HG03439 (cell line): ENCODE measurements at regions not wholly inside any gene's neighbourhood (a gene's known extent, or its start where the extent isn't known, plus 50 kb on each side); places are given as distances from the start of the nearest gene placed in this dataset.
"Not testable (repeated sequence)": the region's sequence is repeated elsewhere in the genome, so short reads cannot be mapped to it uniquely, and the experiment has no call there.

Source experiments
- ATAC-seq: cut with Tn5 transposase; IDR thresholded peaks from one replicate; pipeline ENCODE4 v1.9.1; 2021; ENCODE audit warnings: mild to moderate bottlenecking, moderate library complexity; ENCODE audit not compliant: unreplicated experiment

DNA sequence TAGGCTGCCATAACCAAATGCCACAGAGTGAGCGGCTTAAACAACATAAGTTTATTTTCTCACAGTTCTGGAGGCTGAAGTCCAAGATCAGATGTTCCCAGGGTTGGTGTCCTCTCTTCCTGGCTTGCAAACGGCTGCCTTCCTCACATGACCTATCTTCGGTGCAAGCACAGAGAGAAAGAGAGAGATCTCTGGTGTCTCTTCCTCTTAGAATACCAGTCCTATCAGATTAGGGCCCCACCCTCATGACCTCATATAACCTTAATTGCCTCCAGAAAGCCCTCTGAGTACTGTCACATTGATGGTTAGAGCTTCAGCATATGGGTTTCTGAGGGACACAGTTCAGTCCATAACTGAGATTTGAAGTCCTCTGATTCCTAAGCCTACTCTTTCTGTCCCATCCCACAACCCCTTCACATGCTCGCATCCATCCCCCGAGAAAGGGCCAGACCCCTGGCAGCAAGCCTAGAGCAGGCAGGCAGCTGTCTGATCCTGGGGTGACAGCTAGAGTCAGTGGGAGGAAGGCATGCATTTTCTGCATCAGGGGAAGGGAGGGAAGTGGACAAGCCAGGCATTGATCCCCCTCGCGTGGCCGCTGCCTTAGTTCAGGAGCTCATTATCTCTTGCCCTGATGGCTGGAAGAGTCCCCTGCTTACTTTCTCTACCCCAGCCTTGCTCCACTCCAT lies 114.1 kb downstream of the FAR1 start:
- ATAC-seq, result no peak

DNA sequence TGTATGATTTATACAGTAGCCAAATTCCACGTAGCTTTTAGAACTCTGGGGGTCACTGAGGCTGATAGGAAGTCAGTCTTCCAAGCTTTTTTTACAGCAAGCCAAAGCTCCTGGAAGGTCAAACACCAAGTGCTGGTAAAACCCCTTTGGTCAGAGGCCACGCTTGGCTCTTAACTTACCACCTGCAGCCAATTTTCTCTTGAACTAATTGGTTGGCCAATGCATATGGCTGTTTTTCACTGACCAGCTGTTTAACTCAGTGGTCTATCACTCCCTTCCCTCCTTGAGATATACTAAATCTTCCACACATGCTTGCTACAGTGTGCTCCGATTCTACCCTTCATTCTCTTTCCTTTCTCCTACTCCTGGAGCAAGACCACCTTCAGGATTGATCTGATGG lies 116.0 kb downstream of the FAR1 start:
- no peak for ATAC-seq

DNA sequence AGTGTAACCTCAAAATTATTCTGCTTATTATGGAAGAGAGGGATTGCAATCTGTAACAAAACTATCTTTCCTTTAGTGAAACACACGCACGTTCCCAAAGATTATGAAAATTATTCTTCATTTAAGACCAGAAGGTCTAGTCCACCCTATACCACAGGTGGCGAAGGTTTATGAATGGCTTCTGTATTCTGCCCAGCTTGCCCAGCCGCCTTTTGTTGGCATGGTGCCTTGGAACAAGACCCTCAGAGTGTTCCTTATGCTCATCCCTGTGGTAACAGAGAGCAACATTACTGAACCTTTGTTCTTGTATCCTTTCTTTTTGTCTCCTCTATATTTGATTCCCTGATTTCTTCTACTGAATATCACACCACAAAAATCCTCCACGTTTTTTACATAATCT lies 116.4 kb downstream of the FAR1 start:
- ATAC-seq, result no peak

DNA sequence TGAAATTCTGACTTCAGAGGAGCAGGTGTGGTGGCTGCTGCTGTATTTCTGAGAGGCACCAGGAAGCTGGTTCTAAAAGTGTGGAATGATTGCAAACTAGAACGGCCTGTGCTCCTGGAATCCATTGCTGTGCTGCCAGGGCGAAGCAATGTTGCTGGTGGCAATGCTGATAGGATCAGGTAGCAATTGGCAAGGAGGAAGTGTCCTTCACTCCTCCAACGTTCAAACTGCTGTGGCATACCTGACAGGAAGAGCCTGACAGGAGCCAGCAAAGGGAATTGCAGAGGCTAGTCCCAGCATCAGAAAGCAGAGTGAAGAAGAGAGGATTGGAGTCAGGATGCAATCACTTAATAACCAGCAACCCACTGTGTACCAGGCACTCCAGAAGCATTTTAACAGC lies 118.2 kb downstream of the FAR1 start:
- ATAC-seq, result no peak

DNA sequence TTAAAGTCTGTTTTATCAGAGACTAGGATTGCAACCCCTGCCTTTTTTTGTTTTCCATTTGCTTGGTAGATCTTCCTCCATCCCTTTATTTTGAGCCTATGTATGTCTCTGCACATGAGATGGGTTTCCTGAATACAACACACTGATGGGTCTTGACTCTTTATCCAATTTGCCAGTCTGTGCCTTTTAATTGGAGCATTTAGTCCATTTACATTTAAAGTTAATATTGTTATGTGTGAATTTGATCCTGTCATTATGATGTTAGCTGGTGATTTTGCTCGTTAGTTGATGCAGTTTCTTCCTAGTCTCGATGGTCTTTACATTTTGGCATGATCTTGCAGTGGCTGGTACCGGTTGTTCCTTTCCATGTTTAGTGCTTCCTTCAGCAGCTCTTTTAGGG lies 129.1 kb downstream of the FAR1 start:
- not testable (repeated sequence) for ATAC-seq

DNA sequence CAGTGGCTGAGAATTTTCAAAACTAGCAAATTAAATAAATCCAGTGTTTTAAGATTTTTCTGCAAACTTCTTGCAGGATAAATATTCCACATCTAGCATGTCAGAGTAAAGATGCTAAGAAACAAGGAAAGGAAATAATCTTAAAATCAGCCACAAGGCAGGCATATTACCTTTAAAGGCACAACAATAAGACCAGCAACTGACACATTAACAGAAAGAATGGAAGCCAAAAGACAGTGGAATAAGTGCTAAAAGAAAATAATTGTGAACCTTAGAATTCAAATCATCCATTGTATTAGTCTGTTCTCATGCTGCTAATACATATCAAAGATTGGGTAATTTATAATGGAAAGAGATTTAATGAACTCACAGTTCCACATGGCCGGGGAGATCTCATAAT lies 132.4 kb downstream of the FAR1 start:
- no peak for ATAC-seq

DNA sequence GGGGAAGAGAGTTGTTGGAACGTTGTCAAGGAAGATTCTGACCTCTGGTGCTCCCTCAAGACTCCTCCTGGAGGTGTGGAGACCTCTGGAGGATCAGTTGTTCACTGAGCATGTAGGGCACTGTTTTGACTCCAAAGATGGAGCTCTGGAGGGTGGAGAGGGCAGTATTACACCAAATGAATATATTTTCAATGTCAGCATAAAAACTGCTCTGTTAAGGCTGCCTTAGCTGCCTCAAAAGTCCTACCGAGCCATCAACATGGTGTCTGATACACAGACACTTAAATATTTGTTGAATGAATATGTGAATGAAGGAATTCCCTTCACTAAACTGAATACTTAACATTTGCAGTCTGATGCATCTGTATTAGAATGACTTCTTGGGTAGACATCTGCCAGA lies 144.2 kb upstream of the SPON1 start:
- ATAC-seq, result no peak

DNA sequence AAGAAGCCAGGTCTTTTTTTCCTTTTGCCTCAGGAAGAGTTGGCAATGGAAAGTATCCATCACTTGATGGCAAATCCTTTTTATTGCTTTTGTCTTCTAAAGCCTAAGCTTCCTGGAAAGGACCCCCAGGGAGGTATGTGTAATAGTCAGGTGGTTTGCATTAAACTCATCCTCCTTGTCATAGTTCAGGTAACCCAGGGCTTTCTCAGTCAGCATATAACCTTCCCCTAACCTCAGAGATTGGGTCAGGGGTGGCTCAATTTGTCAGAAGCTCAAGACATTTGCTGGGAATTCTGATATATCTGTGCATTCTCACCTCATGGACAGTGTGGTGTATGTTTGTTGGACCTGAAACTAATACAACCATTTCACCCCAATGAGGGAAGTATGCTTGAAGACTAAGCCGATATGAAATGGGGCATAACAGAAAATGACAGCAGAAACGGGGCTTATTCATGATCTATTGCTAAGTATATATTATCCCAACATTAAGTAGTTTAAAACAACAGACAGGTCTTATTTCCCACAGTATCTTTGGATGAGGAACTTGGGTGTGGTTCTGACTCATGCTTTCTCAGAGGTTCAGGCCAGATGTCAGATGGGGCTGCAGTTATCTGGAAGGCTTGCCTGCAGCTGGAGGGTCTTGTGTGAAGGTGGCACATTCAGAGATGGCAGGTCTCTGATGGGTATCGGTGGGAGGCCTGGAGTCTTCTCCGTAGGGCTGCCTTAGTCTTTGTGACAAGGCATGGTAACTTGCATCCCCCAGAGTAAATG lies 135.8 kb upstream of the SPON1 start:
- no peak for ATAC-seq

DNA sequence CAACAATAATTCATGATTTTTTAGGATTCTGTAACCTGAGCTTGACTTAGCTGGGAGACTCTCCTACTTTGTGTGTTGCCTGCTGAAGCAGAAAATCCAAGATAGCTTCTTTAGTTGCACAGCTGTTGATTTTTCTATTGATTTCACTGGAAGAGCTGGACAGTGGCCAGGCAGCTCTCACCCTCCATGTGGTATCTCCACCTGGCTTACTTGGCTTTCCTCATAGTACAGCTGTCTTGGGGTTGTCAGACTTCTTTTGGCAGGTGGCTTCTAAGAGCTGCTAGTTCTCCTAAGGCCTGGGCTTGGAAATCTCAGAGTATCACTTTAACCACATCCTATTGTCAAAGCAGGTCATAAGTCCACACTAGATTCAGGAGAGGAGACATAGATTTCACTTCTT lies 130.8 kb upstream of the SPON1 start:
- no peak for ATAC-seq

DNA sequence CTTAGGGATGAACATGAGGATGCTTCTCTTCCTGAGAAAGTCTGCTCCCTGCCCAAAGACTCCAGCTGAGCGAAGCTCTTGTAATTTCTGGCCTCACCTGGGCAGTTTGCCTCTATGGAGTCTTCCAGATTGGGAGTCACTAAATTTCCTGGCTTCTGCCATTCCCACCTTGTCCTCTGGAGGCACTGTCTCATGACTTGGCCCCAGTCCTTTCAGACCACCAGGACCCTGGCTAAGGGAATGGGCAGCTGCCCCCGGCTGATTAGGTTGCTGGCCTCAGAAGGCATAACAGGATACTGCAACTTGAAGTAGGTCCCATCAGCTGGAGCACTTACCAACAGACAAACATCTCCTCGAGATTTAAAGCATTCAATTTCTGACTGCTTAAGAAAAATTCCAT lies 128.1 kb upstream of the SPON1 start:
- no peak for ATAC-seq

DNA sequence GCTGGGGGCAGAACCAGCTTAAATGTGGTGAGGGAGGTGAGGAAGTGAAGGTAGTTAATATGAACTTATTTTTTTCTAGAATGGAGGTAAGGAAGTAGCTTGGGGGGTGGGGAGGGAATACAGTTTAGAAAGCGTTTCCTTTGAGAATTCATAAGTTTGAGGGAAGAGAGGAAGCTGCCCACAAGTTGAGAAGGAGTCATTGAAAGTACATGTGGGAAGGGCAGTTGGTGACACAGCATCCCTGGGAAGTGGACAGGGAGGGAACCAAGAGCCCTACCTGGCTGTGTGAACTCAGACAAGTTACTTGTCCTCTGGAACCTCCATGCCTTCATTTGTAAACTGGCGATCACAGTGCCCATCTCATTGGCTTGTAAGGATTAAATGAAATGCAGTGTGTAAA lies 125.9 kb upstream of the SPON1 start:
- no peak for ATAC-seq

DNA sequence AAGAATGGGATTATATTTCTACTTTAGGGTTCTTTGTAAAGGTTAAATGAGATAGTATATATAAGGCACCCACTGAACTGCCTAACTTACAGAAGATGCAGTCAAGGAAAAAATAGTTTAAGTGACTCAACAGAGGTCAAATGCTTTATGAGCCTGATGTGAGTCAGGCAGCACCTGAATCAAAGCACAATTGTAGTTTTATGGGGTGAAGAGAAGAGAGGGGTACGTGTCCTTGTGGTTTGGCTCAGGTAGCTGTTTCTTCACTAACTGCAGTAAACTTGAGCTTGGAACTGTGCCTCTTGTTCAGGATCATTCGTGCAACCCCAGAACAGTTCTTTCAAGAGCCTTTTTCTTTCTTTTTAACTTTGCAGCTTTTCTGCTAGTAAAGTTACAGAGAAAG lies 125.2 kb upstream of the SPON1 start:
- no peak for ATAC-seq

DNA sequence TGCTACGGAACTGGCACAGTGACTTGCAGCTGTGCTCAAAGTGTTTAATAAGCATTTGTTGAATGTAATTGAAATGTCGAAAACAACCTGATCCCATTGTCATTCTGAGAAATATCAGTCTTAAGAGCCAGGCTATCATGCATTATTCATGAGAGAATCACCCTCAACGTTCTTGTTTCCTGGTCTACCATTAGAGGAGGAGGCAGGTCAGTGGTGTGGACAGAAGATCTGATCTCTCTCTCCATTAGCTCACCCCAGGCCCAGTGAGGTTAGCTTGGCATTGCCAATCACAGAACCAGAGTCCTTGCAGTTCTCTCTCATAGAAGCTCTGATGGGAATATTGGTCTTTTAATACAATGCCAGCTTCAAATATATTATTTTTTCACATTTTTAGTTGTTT lies 121.1 kb upstream of the SPON1 start:
- no peak for ATAC-seq

DNA sequence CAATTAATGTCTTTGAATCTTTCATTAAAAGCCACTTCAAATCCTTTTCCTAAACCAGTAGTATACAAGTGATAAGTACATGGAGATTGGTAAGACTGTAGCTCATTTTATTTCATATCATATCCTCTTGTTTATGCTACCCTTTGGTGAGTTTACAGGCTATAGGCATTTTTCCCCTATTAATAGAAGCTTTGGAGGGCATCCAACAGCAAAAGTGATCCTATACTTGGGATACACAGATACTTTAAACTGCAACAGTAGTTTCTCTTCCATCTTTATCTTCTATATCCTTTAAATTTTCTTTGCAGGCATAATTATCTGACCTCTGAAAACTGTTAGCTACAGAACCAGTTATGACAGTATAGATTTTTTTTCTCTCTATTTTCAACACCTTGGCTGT lies 114.5 kb upstream of the SPON1 start:
- no peak for ATAC-seq

DNA sequence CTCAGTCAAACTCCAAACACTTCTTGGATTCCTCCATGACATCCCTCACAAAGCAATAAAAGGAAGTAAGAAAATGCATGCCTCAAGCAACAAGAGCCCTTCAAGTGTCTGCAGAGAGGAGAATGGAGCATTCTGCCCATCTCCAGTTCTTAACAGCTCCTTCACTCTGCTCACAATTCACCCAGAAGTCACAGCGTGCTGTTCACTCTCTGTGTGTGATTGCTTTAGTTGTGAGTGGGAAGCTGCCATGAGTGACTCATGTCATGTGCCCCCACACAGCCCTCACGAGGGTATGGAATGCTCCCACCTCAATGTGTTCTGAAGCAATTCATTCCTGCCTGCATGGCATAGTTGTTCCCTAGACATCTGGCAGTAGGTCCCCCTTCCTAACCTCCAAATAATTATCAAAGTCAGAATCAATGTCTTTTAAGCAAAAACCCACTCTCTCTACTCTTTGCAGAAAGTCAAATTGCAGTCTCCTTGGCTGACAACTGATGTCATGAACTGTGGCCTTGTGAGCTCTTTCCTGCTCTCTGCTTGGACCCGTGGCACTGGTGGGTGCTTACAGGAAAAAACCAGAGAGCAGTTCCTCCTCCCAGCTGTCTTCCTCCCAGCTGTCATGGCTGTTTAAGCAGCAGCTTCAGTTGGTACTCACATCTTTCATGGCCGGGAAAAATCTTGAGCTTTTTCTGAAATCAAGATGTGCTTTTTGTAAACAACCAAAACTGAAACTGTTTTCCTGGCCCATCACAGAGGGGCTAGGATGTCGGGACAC lies 112.1 kb upstream of the SPON1 start:
- no peak for ATAC-seq

DNA sequence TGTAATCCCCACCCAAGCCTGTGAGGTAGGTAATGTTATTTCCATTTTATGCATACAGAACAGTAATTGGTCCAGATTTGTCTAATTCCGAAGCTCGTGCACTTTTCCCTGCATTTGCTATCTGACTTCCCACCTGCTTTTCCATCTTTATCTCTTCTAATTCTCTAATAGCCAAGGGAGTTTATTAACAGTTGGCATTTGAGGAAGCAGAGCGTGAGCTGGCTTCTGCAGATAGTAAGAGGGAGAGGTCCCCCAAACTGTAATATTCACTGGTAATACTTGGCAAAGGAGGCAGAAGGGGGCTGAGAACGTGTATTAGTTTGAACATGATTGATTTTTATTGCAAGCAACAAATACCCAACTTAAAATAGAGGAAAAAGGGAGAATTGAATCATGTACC lies 110.8 kb upstream of the SPON1 start:
- no peak for ATAC-seq

DNA sequence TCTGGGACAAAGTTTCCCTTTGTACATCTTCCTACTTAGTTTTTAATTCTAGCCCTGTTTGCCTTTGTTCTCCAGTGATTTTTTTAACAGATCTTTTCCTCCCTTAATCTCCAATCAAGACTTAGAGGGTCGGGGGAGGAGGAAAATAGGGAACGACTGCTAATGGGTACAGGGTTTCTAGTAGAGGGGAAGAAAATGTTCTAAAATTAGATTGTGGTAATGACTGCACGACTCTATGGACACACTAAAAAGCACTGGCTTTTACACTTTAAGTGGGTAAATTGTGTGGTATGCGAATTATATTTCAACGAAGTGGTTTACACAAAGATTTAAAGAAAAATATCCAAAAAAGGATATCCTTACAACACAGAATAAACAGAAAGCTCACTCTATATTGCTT lies 110.0 kb upstream of the SPON1 start:
- ATAC-seq, result no peak

DNA sequence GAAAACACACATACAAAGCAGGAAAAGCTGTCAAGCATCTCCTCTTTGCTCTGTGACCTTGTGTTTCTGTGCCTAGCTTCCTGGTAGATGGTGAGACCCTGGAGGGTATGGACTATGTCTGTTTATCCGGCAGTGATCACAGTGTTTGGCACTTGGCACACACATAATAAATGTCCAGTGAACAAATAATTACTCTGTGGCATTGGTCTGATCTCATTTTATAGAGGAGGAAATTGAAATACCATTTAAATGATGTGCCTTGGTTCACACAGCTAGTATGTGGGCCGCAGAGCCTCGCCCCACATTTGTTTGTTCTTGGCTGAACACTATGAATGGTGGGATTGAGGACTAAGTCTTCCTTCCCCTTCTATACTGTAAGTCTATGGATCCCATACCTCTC lies 104.7 kb upstream of the SPON1 start:
- no peak for ATAC-seq

DNA sequence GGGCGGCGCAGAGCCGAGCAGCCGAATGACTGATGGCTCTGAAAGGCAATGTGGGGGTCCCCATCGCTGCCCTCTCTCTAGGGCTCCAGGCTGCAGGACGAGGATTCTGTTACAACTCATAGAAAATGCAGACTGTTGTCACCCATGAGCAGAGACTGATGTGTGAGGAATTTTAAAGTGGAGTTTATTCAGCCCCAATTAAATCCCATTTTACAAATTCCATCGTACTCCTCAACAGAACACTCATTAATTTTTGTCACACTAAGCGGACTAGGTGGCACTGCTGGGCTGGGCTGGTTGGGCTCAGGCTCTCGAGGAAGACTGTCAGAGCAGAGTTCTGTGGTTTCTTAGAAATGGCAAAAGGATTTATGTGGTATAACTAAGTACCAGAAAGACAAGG lies 102.6 kb upstream of the SPON1 start:
- no peak for ATAC-seq

DNA sequence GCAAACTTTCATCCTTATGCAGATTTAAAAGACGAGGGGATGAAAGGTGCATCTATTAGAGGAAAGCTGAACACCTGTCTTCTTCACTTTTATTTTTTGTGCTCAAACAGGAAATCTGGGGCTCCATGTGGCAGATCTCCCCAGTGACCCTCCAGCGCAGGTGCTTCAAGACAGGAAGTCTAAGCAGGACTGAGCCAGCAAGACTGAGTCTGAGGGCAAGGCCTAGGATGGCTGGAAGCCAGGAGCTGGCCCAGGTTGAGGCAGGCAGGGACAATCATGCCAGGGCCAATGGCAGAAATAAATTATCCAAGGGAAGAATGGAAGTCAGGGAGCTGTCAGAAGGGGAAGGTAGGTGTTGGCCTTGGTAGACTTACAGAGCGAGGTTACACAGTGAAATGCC lies 101.1 kb upstream of the SPON1 start:
- no peak for ATAC-seq

DNA sequence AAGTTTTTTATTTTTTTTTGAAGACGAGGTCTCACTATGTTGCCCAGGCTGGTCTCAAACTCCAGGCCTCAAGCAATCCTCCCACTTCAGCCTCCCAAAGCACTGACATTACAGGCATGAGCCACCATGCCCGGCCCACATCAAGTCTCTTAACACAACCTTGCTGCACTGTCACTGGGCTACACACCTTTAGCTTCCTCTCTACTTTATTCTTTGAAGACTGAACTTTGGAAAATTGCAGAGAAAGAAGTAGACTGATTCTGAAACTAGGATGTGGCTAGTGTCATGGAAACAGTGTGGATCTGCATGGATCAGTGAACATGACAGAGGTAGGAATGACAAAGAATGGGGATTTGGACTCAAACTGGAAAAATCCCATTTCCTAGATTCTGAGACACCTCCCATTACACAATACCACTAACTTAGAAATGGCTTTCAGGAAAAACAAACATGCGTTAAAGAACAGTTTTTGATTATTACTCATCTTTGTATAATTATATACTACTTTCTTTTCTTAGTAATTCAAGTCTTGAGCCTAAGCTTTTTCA lies 99.6 kb upstream of the SPON1 start:
- ATAC-seq, result no peak
